IPS DF 19.7 (cell line): ENCODE measurements at regions not wholly inside any gene's neighbourhood (a gene's known extent, or its start where the extent isn't known, plus 50 kb on each side); places are given as distances from the start of the nearest gene placed in this dataset.

Experiments used
- DNase-seq: peaks from one replicate; pipeline ENCODE4 v3.0.0-alpha.2; 2013; ENCODE audit warnings: low read depth, low spot score

GRCh38 chr5:138665261-138665660 lies 88.0 kb upstream of the CTNNA1 start:
- no peak for DNase-seq

- DNase-seq = no peak
Measured at GRCh38 chr5:138664276-138664943, 88.8 kb upstream of the CTNNA1 start.

GRCh38 chr5:138663561-138663960 lies 88.4 kb upstream of the HSPA9 start:
- no peak for DNase-seq

GRCh38 chr5:138663009-138663408 lies 87.8 kb upstream of the HSPA9 start:
- DNase-seq = no peak

GRCh38 chr5:138662599-138662998 lies 87.4 kb upstream of the HSPA9 start:
- no peak for DNase-seq

- no peak for DNase-seq
Measured at GRCh38 chr5:138661991-138662434, 86.8 kb upstream of the HSPA9 start.

GRCh38 chr5:138661291-138661960 lies 86.2 kb upstream of the HSPA9 start:
- no peak for DNase-seq

GRCh38 chr5:138660051-138660572 lies 84.9 kb upstream of the HSPA9 start:
- DNase-seq = no peak

GRCh38 chr5:138659561-138659960 lies 84.4 kb upstream of the HSPA9 start:
- DNase-seq = no peak

GRCh38 chr5:138659121-138659520 lies 83.9 kb upstream of the HSPA9 start:
- no peak for DNase-seq

GRCh38 chr5:138658676-138659075 lies 83.5 kb upstream of the HSPA9 start:
- DNase-seq = no peak

- DNase-seq = no peak
Measured at GRCh38 chr5:138657360-138657759, 82.2 kb upstream of the HSPA9 start.

GRCh38 chr5:138656916-138657315 lies 81.7 kb upstream of the HSPA9 start:
- DNase-seq = no peak

GRCh38 chr5:138655530-138656190 lies 80.5 kb upstream of the HSPA9 start:
- no peak for DNase-seq

GRCh38 chr5:138654281-138654867 lies 79.2 kb upstream of the HSPA9 start:
- DNase-seq = no peak

- DNase-seq = no peak
Measured at GRCh38 chr5:138653502-138653901, 78.3 kb upstream of the HSPA9 start.

GRCh38 chr5:138651767-138652117 lies 76.5 kb upstream of the HSPA9 start:
- no peak for DNase-seq

GRCh38 chr5:138651058-138651766 lies 76.0 kb upstream of the HSPA9 start:
- DNase-seq = no peak

GRCh38 chr5:138650196-138650595 lies 75.0 kb upstream of the HSPA9 start:
- DNase-seq = no peak

GRCh38 chr5:138649775-138650174 lies 74.6 kb upstream of the HSPA9 start:
- DNase-seq = no peak

- no peak for DNase-seq
Measured at GRCh38 chr5:138649316-138649720, 74.1 kb upstream of the HSPA9 start.

- no peak for DNase-seq
Measured at GRCh38 chr5:138648841-138649240, 73.6 kb upstream of the HSPA9 start.
